Activated CD4-positive, alpha-beta T cell treated with anti-CD3 and anti-CD28 coated beads for 1 hour (primary cell): ENCODE measurements at regions not wholly inside any gene's neighbourhood (a gene's known extent, or its start where the extent isn't known, plus 50 kb on each side); places are given as distances from the start of the nearest gene placed in this dataset.

Experiments
- DNase-seq: peaks from one replicate; pipeline ENCODE4 v3.0.0-alpha.2; 2020

- DNase-seq: no peak
Observed at GRCh38 chr2:129904532-129905446, 74.7 kb upstream of the RAB6C start.

- DNase-seq: no peak
Observed at GRCh38 chr2:129905664-129906081, 73.8 kb upstream of the RAB6C start.

DNA sequence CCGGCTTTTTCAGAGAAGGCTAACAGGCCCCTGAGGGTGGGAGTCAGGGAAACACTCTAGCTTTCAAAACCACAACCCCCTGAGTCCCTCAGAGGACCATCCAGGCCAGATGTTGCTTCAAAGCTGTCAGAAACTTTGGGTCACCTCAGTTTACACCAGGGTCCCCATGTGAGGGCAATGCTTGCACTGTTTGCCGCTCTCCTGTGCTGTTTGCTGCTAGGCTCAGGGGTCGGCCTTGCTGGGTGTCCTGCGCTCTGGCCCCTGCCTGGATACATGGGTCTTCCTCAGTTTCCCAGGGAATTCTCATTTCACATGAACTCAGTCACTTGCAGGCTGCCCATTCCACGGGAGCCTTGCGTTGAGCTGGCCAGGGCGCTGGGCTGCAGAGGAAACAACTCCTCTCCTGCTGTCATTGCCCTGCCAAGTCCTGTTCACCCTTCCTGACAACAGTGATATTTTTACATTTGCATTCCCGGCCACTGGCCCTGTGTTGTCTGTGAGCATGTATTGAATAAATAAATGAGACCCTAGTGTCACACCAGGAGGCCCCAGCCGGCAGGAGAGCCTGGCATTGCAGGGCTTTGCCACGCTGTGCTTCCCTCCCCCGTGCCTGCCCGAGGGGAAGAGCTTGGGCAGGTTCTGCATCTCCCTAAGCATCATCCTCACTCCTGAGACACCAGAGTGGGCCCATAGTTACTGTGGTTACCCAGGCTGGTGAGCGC lies 73.2 kb upstream of the RAB6C start:
- no peak for DNase-seq

DNA sequence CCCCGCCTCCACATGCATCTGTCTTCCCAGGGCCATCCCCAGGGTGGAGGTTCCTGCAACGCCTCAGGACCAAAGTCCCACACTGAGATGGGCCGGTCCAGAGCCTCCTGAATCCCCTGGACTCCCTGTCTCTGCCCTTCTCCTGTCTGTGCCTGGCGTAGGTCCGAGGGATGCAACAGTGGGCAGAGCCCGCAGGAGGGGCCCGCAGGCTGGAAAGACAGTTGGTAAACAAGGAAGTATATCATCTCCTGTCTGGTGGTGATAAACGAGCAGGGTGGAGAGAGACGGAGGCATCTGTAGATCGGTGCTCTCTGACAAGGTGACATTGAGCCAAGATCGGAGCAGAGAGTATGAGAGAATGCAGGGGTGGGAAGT lies 72.6 kb upstream of the RAB6C start:
- DNase-seq: no peak

DNA sequence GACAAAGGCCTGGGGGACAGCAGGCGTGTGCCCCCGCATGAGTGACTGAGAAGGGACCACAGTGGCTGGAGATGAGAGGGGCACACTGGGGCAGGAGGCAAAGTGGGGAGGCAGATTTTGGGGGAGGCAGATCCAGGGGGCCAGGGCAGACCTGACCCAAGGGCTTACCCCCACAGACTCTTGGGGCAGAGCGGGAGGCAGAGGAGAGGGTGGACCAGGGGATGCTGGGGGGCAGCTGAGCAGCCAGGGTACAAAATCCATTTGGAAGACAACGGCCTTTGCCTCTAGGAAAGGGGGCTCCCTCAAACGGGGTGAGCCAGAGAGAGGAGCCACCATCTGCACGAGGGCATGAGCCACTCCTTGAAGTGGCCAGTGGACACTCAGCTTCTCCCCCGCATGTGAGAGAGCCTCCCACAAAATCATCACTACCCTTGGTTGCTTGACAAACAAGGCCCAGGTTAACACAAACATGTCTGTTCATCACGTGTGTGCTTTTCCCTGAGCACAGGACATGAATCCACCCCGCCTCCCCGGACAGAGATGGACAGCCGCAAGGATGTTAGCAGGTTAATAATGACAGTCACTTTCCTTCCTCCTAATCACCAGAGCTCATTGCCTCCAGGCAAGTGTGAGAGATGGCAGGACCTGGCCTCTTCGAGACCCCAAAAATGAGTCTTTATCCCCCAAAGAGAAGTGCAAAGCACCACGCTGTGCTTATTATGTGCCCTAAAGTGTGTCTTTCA lies 72.0 kb upstream of the RAB6C start:
- no peak for DNase-seq

DNA sequence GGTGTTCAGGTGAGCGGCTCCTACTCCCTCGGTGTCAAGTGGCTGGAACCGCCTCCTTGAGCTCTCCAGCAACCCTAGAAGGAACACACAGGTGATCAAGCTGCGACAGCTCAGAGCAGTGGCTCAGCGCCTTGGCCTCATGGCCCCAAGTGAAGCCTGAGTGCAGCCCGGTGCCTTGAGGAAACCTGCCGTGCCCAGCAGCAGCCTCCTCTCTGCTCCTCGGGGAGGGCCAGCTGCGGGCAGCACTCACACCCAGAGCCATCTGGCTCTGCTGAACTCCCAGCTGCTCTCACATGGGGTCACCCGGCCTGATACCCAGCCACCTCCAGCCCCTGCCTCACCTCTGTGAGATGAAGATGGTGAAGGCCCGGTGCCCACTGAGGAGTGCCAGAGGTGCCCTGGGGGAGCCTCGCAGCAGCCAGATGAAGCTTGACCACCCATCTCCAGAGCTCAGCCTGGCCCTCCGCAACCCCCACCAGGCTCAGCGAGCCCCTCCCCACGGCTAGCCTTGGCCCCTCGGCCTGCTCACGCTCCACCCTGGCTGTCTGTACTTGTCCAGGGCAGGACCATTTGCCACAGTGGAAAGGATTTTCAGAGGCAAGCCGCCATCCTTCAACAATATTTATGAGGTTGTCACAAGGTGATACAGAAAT lies 70.6 kb upstream of the RAB6C start:
- DNase-seq: no peak

DNA sequence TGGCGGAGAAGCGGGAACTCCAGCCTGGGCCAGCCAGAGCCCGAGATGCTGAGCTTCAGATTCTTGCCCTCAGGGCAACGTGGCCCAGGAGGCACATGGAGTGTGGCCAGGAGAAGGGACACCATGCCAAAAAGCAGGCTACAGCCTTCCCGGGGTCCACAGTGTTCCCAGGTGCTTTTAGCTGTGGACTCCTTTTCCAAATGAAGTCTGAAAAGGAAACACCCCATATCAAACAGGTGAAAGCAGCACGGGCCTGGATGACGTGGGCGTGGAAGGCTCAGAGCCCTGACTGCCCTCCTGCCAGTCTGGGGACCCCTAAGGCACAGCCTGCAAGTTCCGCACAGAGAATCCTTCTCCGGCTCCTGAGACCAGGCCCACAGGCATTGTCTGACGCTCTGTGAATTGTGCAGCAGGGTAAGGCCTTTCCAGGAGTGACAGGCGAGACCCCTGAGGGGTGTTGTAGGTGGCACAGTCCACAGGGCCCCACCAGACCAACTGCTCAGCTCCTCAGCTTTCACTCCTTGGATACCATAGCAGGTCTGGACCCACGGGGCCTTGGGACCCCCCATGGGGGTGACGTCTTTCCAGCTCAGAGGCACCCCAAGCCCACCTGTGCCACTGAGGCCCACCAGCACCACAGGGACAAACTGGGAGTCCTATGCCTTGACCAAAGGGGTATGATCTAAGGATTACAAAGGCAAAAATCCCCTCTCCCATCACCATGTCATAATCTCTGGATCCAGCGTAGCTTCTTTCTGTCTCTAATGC lies 69.6 kb upstream of the RAB6C start:
- no peak for DNase-seq

DNA sequence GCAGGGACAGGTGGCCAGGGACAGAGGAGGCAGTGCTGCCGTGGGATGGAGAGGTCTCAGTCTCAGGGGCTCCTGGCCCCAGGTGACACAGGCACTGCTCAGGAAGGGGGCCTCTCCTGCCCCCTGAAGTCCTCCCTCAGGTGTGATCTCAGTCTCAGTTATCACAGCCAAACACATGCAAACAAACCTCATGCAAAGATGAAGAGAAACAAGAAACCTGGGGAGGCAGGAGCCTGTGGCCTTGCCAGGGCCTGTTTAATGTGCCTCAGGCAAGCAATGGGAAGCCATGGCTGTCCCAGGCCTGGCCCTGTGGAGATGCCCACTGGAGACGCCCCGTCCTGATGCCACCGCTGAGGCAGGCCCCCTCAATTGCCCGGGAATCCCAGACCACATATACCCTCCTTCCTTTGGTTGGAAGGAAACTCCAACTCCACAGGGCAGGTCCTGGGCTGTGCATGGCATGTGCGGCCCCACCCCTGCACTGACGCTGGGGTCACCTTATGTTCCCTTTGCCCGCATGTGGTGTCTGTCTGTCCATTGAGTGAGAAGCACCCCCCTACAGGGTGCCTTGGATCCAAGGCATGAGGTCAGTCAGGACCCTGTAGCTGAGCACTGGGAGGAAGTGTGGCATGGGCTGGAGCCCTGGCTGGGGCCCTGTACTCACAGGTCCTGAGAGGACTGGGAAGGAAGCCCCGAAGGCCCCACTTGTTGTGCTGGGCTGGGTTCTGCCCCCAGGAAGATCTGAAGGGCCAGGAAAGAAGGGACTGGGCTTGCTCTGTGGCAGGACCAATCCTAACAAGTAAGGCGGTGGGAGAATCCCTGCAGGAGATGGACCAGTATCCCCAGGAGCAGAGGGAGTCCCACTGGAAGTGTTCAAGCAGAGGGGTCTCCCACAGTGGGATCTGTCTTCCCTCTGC lies 68.8 kb upstream of the RAB6C start:
- no peak for DNase-seq

GRCh38 chr2:129911363-129912065 lies 68.0 kb upstream of the RAB6C start:
- DNase-seq: no peak

DNA sequence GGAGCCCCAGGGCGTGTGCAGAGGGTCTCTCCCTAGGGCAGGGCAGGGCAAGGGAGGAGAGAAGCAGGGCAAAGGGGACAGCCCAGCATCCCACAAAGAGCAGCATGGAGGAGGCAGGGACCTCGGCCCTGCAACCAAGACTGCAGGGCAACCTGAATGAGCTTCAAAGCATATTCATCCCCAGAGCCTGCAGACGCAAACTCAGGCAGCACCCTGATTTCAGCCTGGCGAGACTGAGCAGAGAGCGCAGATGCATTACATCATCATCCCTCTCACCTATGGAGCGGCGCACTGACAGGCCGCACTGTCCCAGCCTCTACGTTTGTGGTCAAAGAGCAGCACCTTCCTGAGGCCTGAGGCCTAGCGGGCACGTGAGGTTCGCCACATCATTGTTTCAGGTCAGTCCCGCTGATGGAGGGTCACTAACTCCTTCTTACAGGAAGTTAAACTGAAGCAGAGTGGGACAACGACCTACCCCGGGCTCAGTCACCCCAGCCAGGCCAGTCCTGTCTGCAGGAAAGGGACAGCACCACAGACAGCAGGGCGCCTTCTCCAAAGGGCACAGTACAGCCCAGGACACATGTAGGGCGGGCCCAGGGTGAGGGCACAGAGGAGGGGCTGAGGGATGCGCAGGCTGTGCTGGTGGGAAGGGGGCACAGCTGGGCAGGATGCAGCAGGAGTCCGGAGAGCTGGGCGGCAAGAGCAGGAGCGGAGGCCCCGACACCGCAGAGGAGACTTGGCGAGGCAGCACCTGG lies 67.2 kb upstream of the RAB6C start:
- DNase-seq: no peak

GRCh38 chr2:129912871-129913694 lies 66.4 kb upstream of the RAB6C start:
- no peak for DNase-seq

DNA sequence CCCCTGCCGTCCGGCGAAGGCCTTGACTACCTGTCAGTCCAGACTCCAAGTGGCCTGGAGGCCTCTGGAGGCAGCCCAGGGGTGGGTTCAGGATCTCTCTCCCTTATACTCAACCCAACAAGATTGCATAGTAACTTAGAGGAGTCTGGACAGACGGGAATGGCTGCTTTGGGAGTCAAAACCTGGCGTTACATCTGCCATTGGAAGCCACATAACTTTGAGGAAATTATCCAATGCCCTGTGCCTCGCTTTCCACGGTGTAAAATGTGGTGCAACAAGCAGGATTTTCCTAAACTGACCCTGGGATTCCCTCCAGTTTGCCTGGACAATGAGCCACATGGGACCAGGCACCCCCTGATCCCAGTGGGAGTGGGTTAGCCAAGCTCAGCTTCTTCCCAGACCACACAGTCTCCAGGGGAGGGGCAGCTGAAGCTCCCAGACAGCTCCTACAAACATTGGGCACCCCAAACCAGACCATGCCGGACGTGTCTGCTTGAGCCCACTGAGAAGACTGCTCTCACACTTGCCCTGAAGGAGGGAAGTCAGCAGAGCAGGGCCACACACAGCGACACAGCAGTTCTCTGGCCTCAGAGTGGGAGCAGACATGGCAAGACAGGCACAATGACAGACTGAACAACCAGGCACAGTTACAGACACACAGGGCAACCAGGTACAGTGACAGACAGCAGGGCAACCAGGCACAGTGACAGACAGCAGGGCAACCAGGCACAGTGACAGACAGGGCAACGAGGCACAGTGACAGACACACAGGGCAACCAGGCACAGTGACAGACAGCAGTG lies 65.6 kb upstream of the RAB6C start:
- no peak for DNase-seq

DNA sequence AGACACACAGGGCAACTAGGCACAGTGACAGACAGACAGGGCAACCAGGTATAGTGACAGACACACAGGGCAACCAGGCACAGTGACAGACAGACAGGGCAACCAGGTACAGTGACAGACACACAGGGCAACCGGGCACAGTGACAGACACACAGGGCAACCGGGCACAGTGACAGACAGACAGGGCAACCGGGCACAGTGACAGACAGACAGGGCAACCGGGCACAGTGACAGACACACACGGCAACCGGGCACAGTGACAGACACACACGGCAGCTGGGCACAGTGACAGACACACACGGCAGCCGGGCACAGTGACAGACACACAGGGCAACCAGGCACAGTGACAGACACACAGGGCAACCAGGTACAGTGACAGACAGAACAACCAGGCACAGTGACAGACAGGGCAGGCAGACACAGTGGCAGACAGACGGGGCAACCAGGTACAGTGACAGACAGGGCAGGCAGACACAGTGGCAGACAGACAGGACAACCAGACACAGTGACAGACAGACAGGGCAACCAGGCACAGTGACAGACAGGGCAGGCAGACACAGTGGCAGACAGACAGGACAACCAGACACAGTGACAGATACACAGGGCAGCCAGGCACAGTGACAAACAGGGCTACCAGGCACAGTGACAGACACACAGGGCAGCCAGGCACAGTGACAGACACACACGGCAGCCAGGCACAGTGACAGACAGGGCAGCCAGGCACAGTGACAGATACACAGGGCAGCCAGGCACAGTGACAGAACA lies 64.7 kb upstream of the RAB6C start:
- no peak for DNase-seq

DNA sequence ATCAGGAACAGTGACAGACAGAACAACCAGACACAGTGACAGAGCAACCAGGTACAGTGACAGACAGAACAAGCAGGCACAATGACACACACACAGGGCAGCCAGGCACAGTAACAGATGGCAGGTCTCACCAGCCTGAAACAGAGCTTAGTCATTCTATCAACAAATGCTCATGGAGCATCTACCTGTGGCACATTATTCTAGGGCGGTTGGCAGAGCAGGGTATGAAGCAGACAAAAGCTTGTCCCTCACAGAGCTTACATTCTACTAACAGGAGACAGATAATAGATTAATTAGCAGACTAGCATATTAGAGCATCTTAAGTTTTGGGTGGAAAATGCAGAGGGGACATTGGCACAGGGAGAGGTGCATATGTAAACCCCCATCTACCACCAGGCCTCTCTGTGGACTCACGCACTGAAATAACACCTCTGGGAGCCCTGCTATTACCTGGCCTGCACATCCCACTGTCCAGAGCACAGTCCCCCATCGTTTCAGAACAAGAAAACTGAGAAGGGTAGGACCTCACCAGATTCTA lies 64.1 kb upstream of the RAB6C start:
- no peak for DNase-seq

DNA sequence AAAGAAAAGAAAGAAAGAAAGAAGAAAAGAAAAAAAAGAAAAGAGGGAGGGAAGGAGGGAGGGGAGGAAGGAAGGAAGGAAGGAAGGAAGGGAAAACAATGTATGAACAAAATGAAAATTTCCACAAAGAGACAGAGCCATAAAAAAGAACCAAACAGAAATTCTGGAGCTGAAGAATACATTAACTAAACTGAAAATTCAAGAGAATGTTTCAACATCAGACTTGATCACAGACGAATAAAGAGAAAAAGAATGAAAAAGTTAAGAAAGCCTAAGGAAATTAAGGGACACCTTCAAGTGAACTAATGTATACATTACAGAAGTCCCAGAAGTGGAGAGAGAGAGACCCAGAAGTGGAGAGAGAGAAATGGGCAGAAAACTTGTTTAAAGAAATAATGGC lies 60.9 kb upstream of the RAB6C start:
- DNase-seq: no peak

GRCh38 chr2:129922571-129923264 lies 56.7 kb upstream of the RAB6C start:
- DNase-seq: no peak
